H9 (cell line): ENCODE measurements at regions not wholly inside any gene's neighbourhood (a gene's known extent, or its start where the extent isn't known, plus 50 kb on each side); places are given as distances from the start of the nearest gene placed in this dataset.
A peak's percentile ranks its signal among the peaks of the same experiment; 100 is the strongest.

Source experiments
- DNase-seq: peaks from one replicate; pipeline ENCODE4 v3.0.0-alpha.2; 2017
- H2AFZ ChIP-seq: one replicate; pipeline ENCODE4 v1.6.1; 2013; ENCODE audit warnings: mild to moderate bottlenecking, low read length, control low read depth, moderate library complexity
- H2AK5ac ChIP-seq: 2 replicates; pipeline ENCODE4 v1.6.1; 2013; ENCODE audit warnings: low read length, control low read depth, mixed read lengths; ENCODE audit not compliant: insufficient read length
- H2BK120ac ChIP-seq: one replicate; pipeline ENCODE4 v1.6.1; 2013; ENCODE audit warnings: low read depth, mild to moderate bottlenecking, low read length, control low read depth, inconsistent platforms; ENCODE audit not compliant: poor library complexity, severe bottlenecking
- H2BK12ac ChIP-seq: 2 replicates; pipeline ENCODE4 v1.6.1; 2013; ENCODE audit warnings: low read length, control low read depth, mixed read lengths, low read depth; ENCODE audit not compliant: insufficient read length
- H2BK15ac ChIP-seq: 2 replicates; pipeline ENCODE4 v1.6.1; 2013; ENCODE audit warnings: low read depth, low read length, control low read depth
- H2BK20ac ChIP-seq: one replicate; pipeline ENCODE4 v1.6.1; 2013; ENCODE audit warnings: low read depth, mild to moderate bottlenecking, low read length, control low read depth, inconsistent platforms; ENCODE audit not compliant: poor library complexity, severe bottlenecking
- H2BK5ac ChIP-seq: 2 replicates; pipeline ENCODE4 v1.6.1; 2013; ENCODE audit warnings: low read length, control low read depth, mixed read lengths; ENCODE audit not compliant: insufficient read length
- H3K14ac ChIP-seq: 2 replicates; pipeline ENCODE4 v1.6.1; 2013; ENCODE audit warnings: low read length, control low read depth; ENCODE audit not compliant: insufficient read depth
- H3K18ac ChIP-seq: 2 replicates; pipeline ENCODE4 v1.6.1; 2013; ENCODE audit warnings: low read depth, mild to moderate bottlenecking, mixed read lengths, low read length, control low read depth; ENCODE audit not compliant: insufficient read length
- H3K23ac ChIP-seq: 2 replicates; pipeline ENCODE4 v1.6.1; 2013; ENCODE audit warnings: low read length, control low read depth, mixed read lengths, low read depth; ENCODE audit not compliant: insufficient read length
- H3K23me2 ChIP-seq: 2 replicates; pipeline ENCODE4 v1.6.1; 2013; ENCODE audit warnings: low read depth, mild to moderate bottlenecking, mixed read lengths, low read length, control low read depth; ENCODE audit not compliant: insufficient read length, poor library complexity, severe bottlenecking
- H3K27ac ChIP-seq: 2 replicates; pipeline ENCODE4 v1.5.1; 2013; ENCODE audit warnings: low read length, control low read depth, mixed read lengths, low read depth; ENCODE audit not compliant: insufficient read length
- H3K27me3 ChIP-seq: 2 replicates; pipeline ENCODE4 v1.6.1; 2013; ENCODE audit warnings: low read length, control low read depth, inconsistent platforms; ENCODE audit not compliant: insufficient read depth
- H3K4ac ChIP-seq: 2 replicates; pipeline ENCODE4 v1.6.1; 2013; ENCODE audit warnings: low read depth, mild to moderate bottlenecking, control low read depth, inconsistent platforms, low read length, moderate library complexity
- H3K4me1 ChIP-seq: 2 replicates; pipeline ENCODE4 v1.6.1; 2013; ENCODE audit warnings: low read length, control low read depth, inconsistent platforms; ENCODE audit not compliant: insufficient read depth
- H3K4me2 ChIP-seq: 2 replicates; pipeline ENCODE4 v1.6.1; 2013; ENCODE audit warnings: low read length, control low read depth, mixed read lengths; ENCODE audit not compliant: insufficient read length, insufficient read depth
- H3K56ac ChIP-seq: 2 replicates; pipeline ENCODE4 v1.6.1; 2013; ENCODE audit warnings: low read depth, mild to moderate bottlenecking, mixed read lengths, low read length, control low read depth; ENCODE audit not compliant: insufficient read length
- H3K79me1 ChIP-seq: 2 replicates; pipeline ENCODE4 v1.6.1; 2013; ENCODE audit warnings: low read depth, mild to moderate bottlenecking, moderate library complexity, low read length, control low read depth, inconsistent platforms; ENCODE audit not compliant: insufficient read depth, poor library complexity, severe bottlenecking
- H3K79me2 ChIP-seq: 2 replicates; pipeline ENCODE4 v1.6.1; 2013; ENCODE audit warnings: low read length, control low read depth, inconsistent platforms; ENCODE audit not compliant: insufficient read depth
- H3K9ac ChIP-seq: 2 replicates; pipeline ENCODE4 v1.6.1; 2013; ENCODE audit warnings: low read length, control low read depth, mixed read lengths; ENCODE audit not compliant: insufficient read length; ENCODE audit errors: extremely low read depth
- H3K9me3 ChIP-seq: one replicate; pipeline ENCODE4 v1.6.1; 2013; ENCODE audit warnings: low read depth, low read length, inconsistent platforms; ENCODE audit not compliant: control insufficient read depth
- H3T11ph ChIP-seq: one replicate; pipeline ENCODE4 v1.6.1; 2013; ENCODE audit warnings: mild to moderate bottlenecking, low read length, control low read depth, inconsistent platforms
- H4K20me1 ChIP-seq: one replicate; pipeline ENCODE4 v1.6.1; 2013; ENCODE audit not compliant: control insufficient read depth, insufficient read length, insufficient read depth
- H4K5ac ChIP-seq: 2 replicates; pipeline ENCODE4 v1.6.1; 2013; ENCODE audit warnings: low read depth, mild to moderate bottlenecking, mixed read lengths, low read length, control low read depth; ENCODE audit not compliant: insufficient read length
- H4K8ac ChIP-seq: replicated peaks from 2 replicates; pipeline ENCODE4 v1.6.1; 2013; ENCODE audit warnings: low read length, control low read depth, mixed read lengths, low read depth; ENCODE audit not compliant: insufficient read length
- H4K91ac ChIP-seq: 2 replicates; pipeline ENCODE4 v1.6.1; 2013; ENCODE audit warnings: low read depth, mild to moderate bottlenecking, moderate library complexity, mixed read lengths, low read length, control low read depth; ENCODE audit not compliant: insufficient read length
- H3K27ac Mint-ChIP-seq, 3 experiments: 2 replicates in 2 of 3; 3 replicates in 1 of 3; pipeline ENCODE4 v1.8.0; 2020 to 2021; ENCODE audit warnings: mixed read lengths in 3 of 3, mild to moderate bottlenecking in 1 of 3, moderate library complexity in 1 of 3
- H3K27me3 Mint-ChIP-seq: 2 replicates; pipeline ENCODE4 v1.8.0; 2021; ENCODE audit warnings: low read depth, mild to moderate bottlenecking, moderate library complexity, mixed read lengths
- H3K36me3 Mint-ChIP-seq, 3 experiments: 2 replicates in 2 of 3; 3 replicates in 1 of 3; pipeline ENCODE4 v1.8.0; 2020 to 2021; ENCODE audit warnings: low read depth in 3 of 3, mixed read lengths in 3 of 3; ENCODE audit not compliant: insufficient read depth in 1 of 3
- H3K4me1 Mint-ChIP-seq, 2 experiments: 2 replicates each; pipeline ENCODE4 v1.8.0; 2020; ENCODE audit warnings: mixed read lengths in 2 of 2
- H3K4me3 Mint-ChIP-seq, 2 experiments: 2 replicates in 1 of 2; 3 replicates in 1 of 2; pipeline ENCODE4 v1.8.0; 2020 to 2021; ENCODE audit warnings: mild to moderate bottlenecking in 2 of 2, mixed read lengths in 2 of 2, moderate library complexity in 1 of 2
- H3K9me3 Mint-ChIP-seq, 2 experiments: 2 replicates in 1 of 2; 3 replicates in 1 of 2; pipeline ENCODE4 v1.8.0; 2020; ENCODE audit warnings: mild to moderate bottlenecking in 2 of 2, mixed read lengths in 2 of 2, moderate library complexity in 1 of 2
- WGBS: extraction: QIAGEN DNeasy Blood & Tissue Kit; methylation state at CpG from one replicate; pipeline ENCODE4 v1.1.7; 2013; ENCODE audit warnings: missing lambda C conversion rate, low lambda C conversion rate, mixed read lengths; ENCODE audit not compliant: insufficient read length; ENCODE audit errors: extremely low coverage; 5-methylcytosine and 5-hydroxymethylcytosine counted together
- TF ChIP-seq, protein P1 (sequence below): fragments of 200-600 bp; sonication (generic); conservative IDR thresholded peaks from 3 replicates; pipeline ENCODE4 v1.8.0; 2021; ENCODE audit warnings: antibody characterized with exemption, mild to moderate bottlenecking

GRCh38 chr11:26276798-26277424 is 55.0 kb upstream of the ANO3 start:
- H3K36me3 Mint-ChIP-seq: no peaks in the 10 kb centered on the region
- Histone ChIP-seq H3T11ph (no peak overlapping the region), H4K91ac (no peak overlapping the region), H4K8ac (no peak overlapping the region), H2BK12ac (no peak overlapping the region), H3K56ac (no peak overlapping the region), H3K79me2 (no peaks in the 10 kb centered on the region), H2BK20ac (no peak overlapping the region), H2AFZ (no peak overlapping the region), H3K4me2 (no peak overlapping the region), H3K79me1 (no peaks in the 10 kb centered on the region), H3K23ac (no peak overlapping the region), H3K4me1 (no peaks in the 10 kb centered on the region), H3K27ac (no peak overlapping the region), H2BK120ac (no peak overlapping the region), H3K9me3 (no peaks in the 10 kb centered on the region), H3K9ac (no peak overlapping the region), H4K20me1 (no peaks in the 10 kb centered on the region), H3K23me2 (no peaks in the 10 kb centered on the region), H2AK5ac (no peak overlapping the region), H2BK5ac (no peak overlapping the region), H2BK15ac (no peak overlapping the region), H3K4ac (no peak overlapping the region), H3K14ac (no peak overlapping the region), H3K27me3 (no peaks in the 10 kb centered on the region), H4K5ac (no peak overlapping the region), H3K18ac (no peak overlapping the region)
- no peaks in the 10 kb centered on the region for H3K9me3 Mint-ChIP-seq
- TF ChIP-seq, protein P1, sequence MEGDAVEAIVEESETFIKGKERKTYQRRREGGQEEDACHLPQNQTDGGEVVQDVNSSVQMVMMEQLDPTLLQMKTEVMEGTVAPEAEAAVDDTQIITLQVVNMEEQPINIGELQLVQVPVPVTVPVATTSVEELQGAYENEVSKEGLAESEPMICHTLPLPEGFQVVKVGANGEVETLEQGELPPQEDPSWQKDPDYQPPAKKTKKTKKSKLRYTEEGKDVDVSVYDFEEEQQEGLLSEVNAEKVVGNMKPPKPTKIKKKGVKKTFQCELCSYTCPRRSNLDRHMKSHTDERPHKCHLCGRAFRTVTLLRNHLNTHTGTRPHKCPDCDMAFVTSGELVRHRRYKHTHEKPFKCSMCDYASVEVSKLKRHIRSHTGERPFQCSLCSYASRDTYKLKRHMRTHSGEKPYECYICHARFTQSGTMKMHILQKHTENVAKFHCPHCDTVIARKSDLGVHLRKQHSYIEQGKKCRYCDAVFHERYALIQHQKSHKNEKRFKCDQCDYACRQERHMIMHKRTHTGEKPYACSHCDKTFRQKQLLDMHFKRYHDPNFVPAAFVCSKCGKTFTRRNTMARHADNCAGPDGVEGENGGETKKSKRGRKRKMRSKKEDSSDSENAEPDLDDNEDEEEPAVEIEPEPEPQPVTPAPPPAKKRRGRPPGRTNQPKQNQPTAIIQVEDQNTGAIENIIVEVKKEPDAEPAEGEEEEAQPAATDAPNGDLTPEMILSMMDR: peak; percentile 96
- H3K27ac Mint-ChIP-seq: no peak overlapping the region
- H3K4me1 Mint-ChIP-seq: peaks cover 10 to 17% of the 10 kb centered on the region in 2 experiments
- H3K4me3 Mint-ChIP-seq: no peak overlapping the region
- no peaks in the 10 kb centered on the region; the same call in 1 of the 2 replicates for H3K27me3 Mint-ChIP-seq
- WGBS: no CpG with 5 or more reads among the region's 4 CpGs
- peak; percentile 72 for DNase-seq
